H1 (cell line): ENCODE measurements at regions not wholly inside any gene's neighbourhood (a gene's known extent, or its start where the extent isn't known, plus 50 kb on each side); places are given as distances from the start of the nearest gene placed in this dataset.

Experiments used
- GABPA ChIP-seq: IDR thresholded peaks from 2 replicates; pipeline ENCODE4 v1.6.1; 2011; ENCODE audit warnings: mild to moderate bottlenecking, low read length, moderate library complexity, borderline replicate concordance; ENCODE audit not compliant: insufficient read depth
- HDAC2 ChIP-seq, 2 experiments: fragments of 300-600 bp in 1 of 2; sonication (generic) in 1 of 2; IDR thresholded peaks; 2 replicates each; pipeline ENCODE4 v1.6.1; 2011 to 2012; ENCODE audit warnings: low read depth in 2 of 2, low read length in 2 of 2, mild to moderate bottlenecking in 2 of 2, moderate library complexity in 2 of 2, borderline replicate concordance in 1 of 2, inconsistent platforms in 1 of 2
- RFX5 ChIP-seq: IDR thresholded peaks from 2 replicates; pipeline ENCODE4 v1.6.1; 2011; ENCODE audit warnings: low read depth, low read length, improper control_type of control experiment, borderline replicate concordance
- SP1 ChIP-seq: IDR thresholded peaks from 2 replicates; pipeline ENCODE4 v1.6.1; 2011; ENCODE audit warnings: low read depth, low read length
- TCF12 ChIP-seq: IDR thresholded peaks from 2 replicates; pipeline ENCODE4 v1.6.1; 2011; ENCODE audit warnings: low read depth, mild to moderate bottlenecking, low read length

- TF ChIP-seq HDAC2 (IDR thresholded peaks at IDR 0.05; ENCODE audit: borderline replicate concordance in 1 of 2, low read depth in 2 of 2, low read length in 2 of 2) (no peak), SP1 (no peak), RFX5 (no peak), GABPA (no peak), TCF12 (no peak)
Measured at GRCh38 chr7:91731976-91732375, 148.5 kb downstream of the MTERF1 start (continued).
